Right lobe of liver (tissue), 4 donors: ENCODE measurements at regions not wholly inside any gene's neighbourhood (a gene's known extent, or its start where the extent isn't known, plus 50 kb on each side); places are given as distances from the start of the nearest gene placed in this dataset.

ENCODE experiments used
- POLR2A ChIP-seq: fragments of 450-650 bp; IDR thresholded peaks from one replicate; pipeline ENCODE4 v1.6.1; 2017; ENCODE audit warnings: antibody characterized with exemption, mild to moderate bottlenecking
- TF ChIP-seq, protein P1 (sequence below), 4 donors: fragments of 200-600 bp in 3 of 4; fragments of 450-650 bp in 1 of 4; IDR thresholded peaks; one replicate each; pipeline versions ENCODE4 v1.5.1 to v1.8.0; 2016 to 2022; ENCODE audit warnings: antibody characterized with exemption in 4 of 4, mild to moderate bottlenecking in 2 of 4
- donor health status: DM: no; HTN: no; CAD: no.
- donor health status: DM: no; HTN: no; CAD: no.
- donor health status: DM: no; HTN: yes; CAD: no.

DNA sequence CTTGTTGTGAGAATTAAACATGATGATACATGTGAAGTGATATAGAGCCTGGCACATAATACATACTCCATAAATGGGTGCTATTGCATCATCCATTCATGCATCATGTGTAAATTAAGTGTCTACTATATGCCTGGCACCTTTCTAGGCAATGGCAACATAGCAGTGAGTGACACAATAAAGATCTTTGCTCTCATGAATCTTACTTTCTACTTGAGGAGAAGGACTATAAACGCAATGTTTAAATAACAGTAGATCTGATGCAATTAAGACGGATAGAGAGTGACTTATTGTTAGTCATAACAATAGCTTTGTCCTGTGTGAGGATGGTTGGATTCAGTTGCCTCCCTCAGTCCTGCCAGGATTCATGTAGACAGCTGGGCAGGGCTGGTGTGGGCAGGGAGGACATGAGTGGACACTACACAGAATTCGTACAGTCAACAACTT lies 88.4 kb upstream of the NPAS2 start:
- TF ChIP-seq, protein P1, sequence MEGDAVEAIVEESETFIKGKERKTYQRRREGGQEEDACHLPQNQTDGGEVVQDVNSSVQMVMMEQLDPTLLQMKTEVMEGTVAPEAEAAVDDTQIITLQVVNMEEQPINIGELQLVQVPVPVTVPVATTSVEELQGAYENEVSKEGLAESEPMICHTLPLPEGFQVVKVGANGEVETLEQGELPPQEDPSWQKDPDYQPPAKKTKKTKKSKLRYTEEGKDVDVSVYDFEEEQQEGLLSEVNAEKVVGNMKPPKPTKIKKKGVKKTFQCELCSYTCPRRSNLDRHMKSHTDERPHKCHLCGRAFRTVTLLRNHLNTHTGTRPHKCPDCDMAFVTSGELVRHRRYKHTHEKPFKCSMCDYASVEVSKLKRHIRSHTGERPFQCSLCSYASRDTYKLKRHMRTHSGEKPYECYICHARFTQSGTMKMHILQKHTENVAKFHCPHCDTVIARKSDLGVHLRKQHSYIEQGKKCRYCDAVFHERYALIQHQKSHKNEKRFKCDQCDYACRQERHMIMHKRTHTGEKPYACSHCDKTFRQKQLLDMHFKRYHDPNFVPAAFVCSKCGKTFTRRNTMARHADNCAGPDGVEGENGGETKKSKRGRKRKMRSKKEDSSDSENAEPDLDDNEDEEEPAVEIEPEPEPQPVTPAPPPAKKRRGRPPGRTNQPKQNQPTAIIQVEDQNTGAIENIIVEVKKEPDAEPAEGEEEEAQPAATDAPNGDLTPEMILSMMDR (IDR thresholded peaks at IDR 0.05): no peak
- TF ChIP-seq POLR2A: no peak
